ENCODE measurements at regions not wholly inside any gene's neighbourhood (a gene's known extent, or its start where the extent isn't known, plus 50 kb on each side); places are given as distances from the start of the nearest gene placed in this dataset.
A peak's percentile ranks its signal among the peaks of the same experiment; 100 is the strongest.
"Not testable (repeated sequence)": the region's sequence is repeated elsewhere in the genome, so short reads cannot be mapped to it uniquely, and the experiment has no call there.

DNA sequence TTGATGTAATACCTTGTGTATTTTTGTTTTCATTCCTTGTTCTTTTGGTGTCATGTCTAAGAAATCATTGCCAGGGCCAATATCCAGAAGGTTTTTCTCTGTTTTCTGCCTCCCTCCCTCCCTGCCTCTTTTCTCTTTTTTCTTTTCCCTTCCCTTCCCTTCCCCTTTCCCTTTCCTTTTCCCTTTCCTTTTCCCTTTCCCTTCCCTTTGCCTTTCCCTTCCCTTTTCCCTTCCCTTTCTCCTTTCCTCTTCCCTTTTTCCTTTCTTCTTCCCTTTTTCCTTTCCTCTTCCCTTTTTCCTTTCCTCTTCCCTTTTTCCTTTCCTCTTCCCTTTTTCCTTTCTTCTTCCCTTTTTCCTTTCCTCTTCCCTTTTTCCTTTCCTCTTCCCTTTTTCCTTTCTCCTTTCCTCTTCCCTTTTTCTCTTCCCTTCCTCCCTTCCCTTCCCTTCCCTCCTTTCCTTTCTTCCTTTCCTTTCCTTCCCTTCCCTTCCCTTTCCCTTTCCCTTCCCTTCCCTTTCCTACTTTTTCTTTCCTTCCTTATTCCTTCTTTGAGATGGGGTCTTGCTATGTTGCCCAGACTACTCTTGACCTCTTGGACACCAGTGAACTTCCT is 646.1 kb downstream of the RAPGEF2 start:
- no peak for DNase-seq

DNA sequence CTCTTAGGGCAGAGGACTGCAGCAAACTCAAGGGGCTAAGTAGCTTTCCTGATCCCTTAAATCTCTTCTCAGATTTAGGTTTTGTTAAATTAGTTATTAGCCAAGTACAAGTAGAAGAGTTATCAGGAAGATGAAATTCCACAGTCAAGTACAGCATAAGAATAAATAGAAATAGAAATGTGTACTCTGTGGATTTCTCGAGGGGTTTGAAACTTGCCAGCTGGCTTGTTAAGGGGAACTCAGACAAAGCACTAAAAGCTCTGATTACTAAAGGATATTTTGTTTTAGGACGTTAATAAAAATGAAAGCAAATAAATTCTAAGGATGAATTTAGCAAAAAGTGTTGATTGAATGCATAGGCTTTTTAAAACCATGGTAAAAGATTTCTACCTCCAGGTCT is 654.6 kb downstream of the RAPGEF2 start:
- DNase-seq = no peak

DNA sequence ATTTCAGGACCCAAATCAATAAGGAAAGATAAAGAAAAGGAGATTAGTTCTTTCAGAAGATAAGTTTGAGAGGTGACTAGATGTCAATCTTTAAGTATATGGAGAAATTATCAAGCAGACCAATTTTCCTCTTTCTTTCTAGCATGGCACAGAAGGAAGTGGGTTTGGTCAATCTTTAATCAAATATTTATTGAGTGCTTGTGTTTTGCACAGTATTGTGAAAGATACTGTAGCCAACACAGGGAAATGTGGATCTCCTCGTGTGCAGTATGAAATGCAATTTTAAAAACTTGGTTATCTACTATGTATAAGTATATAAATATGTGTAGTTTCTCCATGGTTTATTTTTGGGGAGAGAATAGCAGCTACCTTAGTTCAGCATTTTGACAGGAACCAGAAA is 655.2 kb downstream of the RAPGEF2 start:
- no peak for DNase-seq

DNA sequence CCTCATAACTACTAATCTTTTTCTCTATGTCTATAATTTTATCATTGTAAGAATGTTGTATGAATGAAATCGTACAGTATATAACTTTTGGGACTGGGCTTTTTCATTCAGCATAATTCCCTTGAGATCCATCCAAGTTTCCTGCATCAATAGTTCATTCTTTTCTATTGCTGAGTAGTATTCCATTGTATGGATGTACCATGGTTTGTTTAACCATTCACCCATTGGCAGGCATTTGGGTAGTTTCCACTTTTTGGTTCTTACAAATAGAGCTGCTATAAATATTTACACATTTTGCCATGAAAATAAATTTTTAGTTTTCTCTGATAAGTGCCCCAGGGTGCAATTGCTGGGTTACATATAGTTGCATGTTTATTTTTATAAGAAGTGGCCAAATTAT is 659.8 kb downstream of the RAPGEF2 start:
- DNase-seq = no peak

DNA sequence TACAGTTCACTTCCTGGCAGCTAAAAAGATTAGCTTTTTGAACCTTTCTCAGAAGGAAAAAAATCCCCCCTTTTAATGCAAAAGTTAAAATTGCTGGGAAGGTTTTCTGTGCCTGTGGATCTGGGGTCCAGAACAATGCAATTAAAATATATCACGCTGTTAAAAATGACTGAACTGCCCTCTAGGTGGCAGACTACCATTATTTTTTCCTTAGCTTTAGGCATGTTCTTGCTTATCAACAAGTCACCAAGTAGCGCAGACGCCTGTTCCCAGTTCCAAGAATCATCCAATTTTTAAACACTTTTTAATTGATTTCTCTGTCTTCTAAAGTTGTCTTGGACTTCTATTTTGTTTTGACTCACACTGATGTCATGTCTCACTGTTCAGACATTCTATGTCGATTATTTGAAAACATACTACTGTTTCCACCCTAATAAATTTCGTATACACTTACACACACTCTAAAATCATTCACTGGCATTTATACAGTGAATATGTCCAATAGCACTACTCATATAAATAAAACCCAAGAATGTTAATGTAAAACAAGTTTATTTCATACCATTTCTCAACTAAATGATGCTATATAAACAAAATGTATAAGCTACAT is 661.6 kb downstream of the RAPGEF2 start:
- peak; percentile 5 to 63 for DNase-seq

DNA sequence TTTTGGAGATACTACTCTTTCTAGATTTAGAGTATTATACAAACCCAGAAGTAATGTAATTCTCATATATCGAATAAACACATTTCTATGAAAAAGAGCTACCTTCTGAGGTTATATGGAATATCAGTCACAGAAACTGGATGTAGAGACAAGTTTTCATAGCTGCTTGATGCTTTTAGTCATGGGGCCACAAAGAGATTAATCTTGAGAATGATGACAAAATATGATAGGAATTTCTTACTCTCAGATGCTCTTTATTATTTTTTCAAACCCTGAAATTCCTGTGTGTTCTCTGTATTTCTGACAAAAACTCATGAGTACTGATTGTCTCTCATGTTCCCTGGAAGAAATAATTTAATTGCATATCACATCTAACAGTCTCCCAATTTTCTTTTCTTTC is 662.5 kb downstream of the RAPGEF2 start:
- no peak for DNase-seq

DNA sequence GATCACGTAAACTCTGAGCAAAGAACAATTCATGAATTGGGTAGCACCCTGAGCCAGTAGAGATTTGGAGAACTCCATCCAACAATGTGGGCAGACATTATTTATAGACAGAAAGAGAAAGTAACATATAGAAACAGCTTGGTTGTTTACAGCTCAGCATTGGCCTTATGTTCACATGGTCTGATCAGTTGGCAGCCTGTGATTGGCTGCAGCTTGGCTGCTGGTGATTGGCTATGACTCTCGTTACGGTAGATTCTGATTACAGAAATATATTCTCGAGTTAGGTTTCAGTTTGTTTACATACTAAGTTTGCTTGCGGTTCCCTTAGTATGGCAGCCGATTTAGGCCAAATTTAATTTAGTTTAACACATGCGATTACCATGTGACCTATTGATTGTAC is 663.4 kb downstream of the RAPGEF2 start:
- DNase-seq = no peak

DNA sequence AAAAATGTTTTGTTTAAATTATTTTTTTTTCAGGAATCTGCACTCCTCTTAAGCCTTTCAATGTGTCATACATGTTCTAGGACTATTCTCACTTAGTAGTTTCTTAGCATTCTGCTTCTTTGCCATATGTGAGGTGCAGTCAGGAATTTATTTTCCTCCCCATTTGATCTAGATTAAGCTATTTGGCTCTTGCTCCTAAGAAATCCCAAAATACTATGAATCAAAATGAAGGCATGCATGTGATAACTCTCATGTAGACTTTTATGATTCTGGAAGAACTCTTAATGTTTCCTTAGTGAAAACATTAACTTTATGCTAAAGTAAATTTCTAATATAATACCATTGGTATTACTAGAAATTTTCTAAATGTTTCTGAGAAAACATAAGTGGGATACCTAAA is 664.5 kb downstream of the RAPGEF2 start:
- no peak for DNase-seq

DNA sequence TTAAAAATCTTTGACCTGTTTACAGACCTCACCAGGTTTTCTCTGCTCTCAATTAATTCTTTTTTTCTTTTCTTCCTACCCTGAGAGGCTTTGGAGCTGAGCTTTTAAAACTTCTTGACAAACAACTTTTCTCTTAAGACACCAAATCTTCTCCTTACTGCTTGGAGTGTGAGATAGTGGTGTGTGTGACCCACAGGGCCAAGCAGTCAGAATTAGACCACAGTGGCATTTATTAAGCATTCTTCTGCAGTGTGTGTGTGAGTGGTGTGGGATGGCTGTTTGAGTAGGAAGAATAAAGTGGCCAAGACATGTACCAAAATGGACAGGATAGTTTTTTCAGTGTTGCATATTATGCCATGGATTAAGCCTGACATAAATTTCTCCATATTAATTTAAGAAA is 665.1 kb downstream of the RAPGEF2 start:
- DNase-seq = no peak

DNA sequence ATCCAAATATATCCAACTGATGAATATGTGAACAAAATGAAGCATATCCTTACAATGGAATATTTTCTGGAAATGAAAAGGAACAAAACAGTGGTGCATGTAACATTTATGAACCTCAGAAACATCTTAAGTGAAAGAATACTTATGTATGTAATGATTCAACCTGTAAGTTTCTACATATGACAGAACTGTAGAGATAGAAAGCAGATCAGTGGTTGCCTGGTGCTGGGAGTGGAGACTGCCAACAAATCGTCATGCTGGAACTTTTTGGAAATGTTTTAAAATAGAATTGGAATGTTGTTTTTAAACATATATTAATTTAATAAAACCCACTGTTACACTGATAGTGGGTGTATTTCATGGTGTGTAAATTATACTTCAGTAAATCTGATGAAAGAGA is 667.5 kb downstream of the RAPGEF2 start:
- DNase-seq = no peak

DNA sequence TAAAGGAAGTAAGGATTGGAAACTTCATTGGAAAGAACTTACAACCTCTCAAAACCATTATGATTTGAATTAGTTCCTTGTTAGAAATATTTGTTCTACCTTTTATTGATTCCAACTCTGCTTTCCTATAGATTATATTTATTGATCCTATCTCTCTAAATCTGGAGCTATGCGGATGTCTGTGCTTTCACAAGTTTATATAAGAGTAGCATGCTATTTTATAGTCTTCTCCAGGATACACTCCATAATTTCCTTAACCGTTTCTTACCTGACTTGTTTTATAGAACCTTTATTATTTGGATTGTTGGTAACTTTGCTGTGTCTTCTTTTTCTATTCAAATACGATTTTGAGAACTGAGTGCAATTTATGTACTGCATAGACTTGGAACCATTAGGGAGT is 668.1 kb downstream of the RAPGEF2 start:
- DNase-seq = no peak

DNA sequence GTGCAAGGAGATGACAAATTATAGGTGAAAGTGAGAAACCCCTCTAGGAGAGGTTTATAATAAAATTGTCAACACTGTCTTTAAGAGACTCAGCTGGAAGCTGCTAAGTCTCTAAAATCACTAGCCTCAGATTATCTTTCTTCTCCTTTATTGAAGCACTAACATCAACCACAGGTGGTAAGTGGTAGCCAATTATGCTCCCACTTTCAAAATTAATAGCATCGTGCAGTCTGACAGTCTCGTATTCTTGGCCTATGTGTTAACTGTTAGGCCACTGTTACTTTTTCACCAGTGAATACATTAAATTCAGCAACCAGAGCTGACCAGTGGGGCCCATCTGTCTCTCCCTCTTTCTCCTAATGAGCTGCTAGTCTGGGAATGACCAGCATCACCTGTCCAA is 674.1 kb downstream of the RAPGEF2 start:
- peak in 1 of 2 experiments; percentile 1 for DNase-seq

DNA sequence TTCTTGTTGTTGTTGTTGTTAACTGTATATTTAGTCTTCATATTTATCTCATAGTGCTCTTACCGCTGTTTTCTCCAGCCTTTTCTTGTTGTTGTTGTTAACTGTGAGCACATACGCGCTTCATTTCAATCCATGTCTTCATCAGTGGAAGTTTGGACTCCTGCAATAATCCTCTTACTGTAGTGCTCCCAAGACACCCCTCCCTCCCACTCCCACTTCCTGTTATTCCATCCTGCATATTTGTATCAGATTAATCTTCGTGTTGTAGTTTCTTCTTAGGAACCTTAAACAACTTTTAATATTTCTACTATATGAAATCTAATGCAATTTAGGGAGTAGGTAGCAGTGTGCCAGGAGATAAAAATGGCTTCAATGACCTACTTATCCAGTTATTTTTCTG is 674.8 kb downstream of the RAPGEF2 start:
- DNase-seq = no peak

DNA sequence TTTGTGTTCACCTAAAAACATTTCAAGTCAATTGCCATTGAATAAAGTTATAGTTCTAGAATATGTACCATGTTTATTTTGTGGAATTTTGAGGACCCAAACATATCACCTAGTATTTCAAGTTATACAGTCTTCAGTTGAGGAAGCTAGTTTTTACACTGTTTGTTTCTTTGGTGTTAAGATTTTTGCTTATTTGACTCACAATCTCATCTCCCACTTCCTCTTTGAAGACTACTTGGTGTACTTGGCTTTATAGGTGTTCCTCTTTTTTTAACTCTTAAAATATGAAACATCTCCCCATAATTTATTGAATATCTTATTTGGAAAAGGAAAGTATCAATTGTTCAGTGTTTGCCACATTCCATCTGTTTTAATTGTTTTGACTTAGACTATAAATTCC is 675.4 kb downstream of the RAPGEF2 start:
- DNase-seq = no peak

DNA sequence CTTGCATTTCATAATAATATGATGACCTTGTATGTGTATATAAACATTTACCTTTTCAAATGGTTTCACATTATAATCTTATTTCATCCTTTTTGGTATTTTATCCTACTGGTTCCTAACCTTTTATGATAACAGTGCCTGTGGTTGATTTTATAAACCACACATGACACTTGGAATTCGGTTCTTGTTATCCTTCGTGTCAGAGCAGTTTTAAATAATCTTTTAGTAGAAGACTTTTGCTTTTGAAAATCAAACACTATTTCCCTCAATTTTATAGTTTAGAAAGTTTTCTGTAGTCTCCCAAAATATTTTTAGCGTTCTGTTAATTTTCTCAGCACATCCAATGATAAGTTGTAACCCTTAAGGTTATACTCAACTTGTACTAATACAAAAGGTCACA is 676.8 kb downstream of the RAPGEF2 start:
- no peak for DNase-seq

DNA sequence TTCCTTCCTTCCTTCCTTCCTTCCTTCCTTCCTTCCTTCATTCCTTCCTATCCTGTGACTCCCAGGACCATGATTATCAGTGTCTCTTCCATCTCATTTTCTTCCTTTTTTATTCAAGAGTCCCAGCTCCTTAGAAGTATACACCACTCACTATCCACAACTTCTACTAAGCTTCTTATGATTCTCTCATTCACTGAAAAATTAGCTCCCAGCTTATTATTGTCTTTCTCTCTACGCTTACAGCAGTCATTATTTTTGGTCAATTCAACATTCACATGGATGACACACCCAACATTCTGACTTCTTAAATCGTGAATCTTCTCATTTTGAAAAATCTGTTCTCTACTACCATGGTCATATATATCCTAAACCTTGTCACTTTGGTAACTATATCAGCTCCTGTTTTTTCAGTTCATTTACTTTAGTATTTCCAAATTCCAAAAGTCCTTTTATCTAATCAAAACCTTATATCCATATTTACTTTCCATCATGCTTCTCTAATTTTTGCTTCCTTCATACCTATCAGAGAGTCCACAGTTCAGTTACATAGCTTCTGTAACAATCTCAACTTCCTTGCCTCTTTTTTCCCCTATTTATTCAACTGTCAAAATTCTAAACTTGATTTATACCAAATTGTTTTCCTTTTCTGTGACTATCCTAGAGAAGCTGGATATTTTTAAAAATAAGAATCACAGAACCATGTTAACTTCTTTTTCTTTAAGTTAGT is 677.5 kb downstream of the RAPGEF2 start:
- DNase-seq = no peak

DNA sequence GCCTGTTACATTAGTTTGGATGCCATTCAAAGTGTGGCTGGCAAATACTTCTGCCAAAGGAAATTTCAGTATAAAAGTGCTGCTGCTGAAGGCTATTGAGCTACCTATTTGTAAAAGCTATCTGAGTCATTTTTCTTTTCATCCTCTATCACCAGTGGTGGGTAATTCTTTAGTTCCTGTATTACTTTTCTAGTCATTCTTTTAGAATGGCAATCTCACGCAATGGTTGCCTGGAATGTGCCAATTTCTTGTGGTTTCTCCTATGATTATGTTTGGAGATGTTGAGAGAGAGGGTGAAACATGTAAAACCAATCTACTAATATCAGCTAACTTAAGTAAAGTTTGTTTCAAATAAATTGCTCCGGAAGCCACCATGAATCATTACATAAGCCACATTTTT is 685.0 kb downstream of the RAPGEF2 start:
- DNase-seq = no peak

DNA sequence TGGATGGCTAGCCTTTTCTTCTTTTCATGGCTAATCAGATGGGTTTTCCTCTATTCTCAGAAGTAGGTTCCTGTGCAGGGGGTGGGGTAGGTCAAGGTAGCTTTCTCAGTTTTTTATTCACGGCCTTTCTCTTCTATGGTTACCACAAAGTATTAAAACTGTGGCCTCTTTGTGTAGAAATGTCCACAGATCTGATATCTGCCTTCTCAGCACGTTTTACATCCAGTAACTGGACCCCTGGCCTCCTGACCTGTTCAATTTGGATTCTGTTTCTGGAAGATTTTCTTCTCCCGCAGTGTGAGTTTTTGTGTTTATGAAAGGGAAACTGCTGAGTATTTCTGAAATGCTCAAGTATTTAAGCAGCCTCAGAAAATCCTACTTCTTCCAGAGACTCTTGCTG is 688.5 kb downstream of the RAPGEF2 start:
- no peak for DNase-seq

DNA sequence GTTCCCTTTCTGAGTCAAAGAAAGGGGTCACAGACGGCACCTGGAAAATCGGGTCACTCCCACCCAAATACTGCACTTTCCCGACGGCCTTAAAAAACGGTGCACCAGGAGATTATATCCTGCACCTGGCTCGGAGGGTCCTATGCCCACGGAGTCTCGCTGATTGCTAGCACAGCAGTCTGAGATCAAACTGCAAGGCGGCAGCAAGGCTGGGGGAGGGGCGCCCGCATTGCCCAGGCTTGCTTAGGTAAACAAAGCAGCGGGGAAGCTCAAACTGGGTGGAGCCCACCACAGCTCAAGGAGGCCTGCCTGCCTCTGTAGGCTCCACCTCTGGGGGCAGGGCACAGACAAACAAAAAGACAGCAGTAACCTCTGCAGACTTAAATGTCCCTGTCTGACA is 701.7 kb downstream of the RAPGEF2 start:
- DNase-seq = not testable (repeated sequence)

DNA sequence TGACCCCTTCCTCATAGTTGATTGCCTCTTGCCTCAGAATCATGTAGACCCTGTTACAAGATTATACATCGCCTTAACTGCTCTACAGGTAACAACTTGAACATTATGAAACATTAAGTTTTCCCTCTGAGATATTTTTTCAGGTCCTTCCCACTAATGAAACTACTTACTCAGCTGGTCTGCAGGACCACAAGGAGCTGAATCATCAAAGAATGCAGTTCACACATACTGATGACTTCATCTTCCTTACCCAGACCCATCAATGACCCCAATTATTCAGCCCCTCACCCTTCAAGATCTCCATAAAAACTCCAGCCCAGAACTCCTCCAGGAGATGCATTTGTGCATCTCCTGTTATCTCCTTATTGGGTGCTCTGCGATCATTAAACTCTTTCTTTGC is 720.9 kb downstream of the RAPGEF2 start:
- no peak for DNase-seq

DNA sequence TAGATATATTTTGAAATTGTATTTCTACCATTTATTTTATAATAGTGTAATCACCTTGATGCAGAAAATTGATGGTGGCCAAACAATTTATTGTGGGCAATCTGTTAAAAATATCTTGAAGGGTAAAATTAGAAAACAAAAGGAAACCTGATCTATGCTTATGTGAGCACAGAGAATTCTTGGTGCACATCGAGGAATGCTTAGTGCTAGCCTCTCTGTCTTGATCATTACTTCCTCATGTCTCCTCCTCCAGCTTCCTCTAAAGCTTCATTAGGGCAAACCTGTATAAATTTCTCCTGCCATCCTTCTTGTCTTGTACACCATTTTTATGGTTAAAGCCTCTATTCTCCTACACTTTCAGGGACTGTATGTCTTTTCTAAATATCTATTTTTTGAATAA is 725.8 kb downstream of the RAPGEF2 start:
- DNase-seq = no peak

DNA sequence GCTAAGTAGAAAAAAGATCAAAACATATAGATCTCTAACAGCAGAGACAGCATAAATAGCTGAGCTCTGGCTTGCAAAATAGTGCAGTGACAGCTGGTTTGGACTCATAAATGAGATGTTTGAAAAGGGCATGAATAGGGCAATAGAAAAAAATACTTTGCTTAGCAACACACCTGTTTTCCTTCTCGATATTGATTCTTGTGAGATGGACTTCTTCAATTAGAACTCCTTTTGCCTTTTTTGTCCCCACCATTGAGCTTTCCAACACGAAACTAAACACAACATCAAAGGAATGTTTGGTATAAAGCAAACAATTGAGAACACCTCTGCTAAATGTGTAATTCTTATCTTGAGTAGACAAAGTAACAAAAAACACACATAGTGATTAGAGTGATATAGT is 726.3 kb downstream of the RAPGEF2 start:
- DNase-seq = peak in 1 of 2 experiments; percentile 7

DNA sequence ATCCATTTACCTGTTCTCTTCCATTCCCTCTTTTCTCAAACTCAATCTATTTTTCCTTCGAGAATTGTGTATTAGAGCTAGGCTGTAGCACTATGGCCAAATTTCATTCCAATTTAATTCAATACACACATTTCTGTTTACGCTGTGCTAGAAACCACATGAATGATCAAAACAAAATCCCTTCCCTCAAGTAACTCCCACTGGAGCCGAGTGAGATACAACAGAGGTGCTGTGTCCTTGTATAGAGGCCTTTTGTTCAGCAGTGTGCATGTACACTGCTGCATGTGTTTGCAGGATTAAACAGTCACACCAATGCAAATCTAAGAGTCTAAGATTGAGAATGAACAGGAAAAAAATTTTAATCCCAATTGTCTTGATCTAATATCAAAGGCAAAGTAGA is 734.2 kb downstream of the RAPGEF2 start:
- DNase-seq = no peak

DNA sequence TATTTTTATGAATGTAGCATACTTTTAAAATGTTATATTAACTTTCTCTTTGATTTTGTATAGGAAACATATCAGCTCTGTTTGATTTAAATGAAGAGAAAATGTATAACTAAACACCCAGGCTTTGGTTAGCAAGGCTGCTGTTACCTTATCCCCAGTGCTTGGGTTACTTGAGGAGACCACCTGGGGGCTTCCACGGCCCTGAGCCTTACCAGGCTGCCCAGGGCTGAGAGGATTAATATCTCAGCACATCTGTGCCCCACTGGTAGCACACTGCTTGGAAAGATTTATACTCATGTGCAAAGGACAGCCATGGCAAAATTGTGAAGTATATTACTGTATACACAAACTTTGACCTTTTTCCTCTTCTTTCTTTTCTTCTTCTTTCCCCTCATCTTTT is 752.9 kb downstream of the RAPGEF2 start:
- DNase-seq = peak; percentile 60 to 86

DNA sequence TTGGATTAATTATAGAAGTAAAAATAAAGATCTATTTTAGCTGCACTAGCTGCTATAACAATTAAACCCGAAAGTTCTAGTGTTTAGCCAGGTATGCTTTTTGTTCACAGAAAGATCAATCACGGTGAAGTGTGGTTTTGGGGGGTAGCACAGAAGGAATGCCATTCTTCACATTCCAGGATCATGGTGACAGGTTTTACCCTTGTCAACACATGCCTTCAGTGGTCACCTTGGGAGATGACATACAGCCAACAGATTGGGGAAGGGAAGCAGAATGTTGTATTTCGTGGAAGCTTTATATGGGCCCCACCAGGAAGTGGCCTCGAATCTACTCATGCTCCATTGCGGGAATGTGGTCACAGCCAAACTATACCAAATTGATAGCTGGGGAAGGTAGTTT is 753.6 kb downstream of the RAPGEF2 start:
- peak in 1 of 2 experiments; percentile 7 for DNase-seq

Data from NCI-H524 (cell line).